Upper lobe of left lung (tissue), 6 donors: ENCODE measurements at regions not wholly inside any gene's neighbourhood (a gene's known extent, or its start where the extent isn't known, plus 50 kb on each side); places are given as distances from the start of the nearest gene placed in this dataset.

Source experiments
- ATAC-seq, 2 donors: fragments of 200-7000 bp; cut with Tn5 transposase; one replicate each; pipeline ENCODE4 v1.9.1; 2022; ENCODE audit warnings: mild to moderate bottlenecking in 2 of 2, moderate library complexity in 2 of 2; ENCODE audit not compliant: low FRiP score in 2 of 2
- DNase-seq, 2 donors: peaks; one replicate each; pipeline ENCODE4 v3.0.0-alpha.2; 2019 to 2020
- H3K27ac ChIP-seq, 4 donors: fragments of 200-600 bp; sonication (generic); one replicate each; pipeline ENCODE4 v1.5.1; 2016 to 2019
- H3K27me3 ChIP-seq, 4 donors: fragments of 200-600 bp; sonication (generic); one replicate each; pipeline ENCODE4 v1.5.1; 2017 to 2019
- H3K36me3 ChIP-seq, 4 donors: fragments of 200-600 bp; sonication (generic); one replicate each; pipeline ENCODE4 v1.5.1; 2016 to 2019
- H3K4me1 ChIP-seq, 4 donors: fragments of 200-600 bp; sonication (generic); one replicate each; pipeline ENCODE4 v1.5.1; 2018 to 2019
- H3K4me3 ChIP-seq, 4 donors: fragments of 200-600 bp; sonication (generic); one replicate each; pipeline ENCODE4 v1.5.1; 2017 to 2019; ENCODE audit warnings: mild to moderate bottlenecking in 2 of 4, moderate library complexity in 1 of 4
- H3K9me3 ChIP-seq, 4 donors: fragments of 200-600 bp; sonication (generic); one replicate each; pipeline ENCODE4 v1.5.1; 2018 to 2019
- CTCF ChIP-seq, 6 experiments: fragments of 450-650 bp in 4 of 6; fragments of 200-600 bp in 2 of 6; sonication (generic) in 2 of 6; IDR thresholded peaks; one replicate each; pipeline ENCODE4 v1.5.1; 2016 to 2019; ENCODE audit warnings: antibody characterized with exemption in 6 of 6
- EP300 ChIP-seq, 4 donors: sonication (generic); formaldehyde crosslinking; IDR thresholded peaks; one replicate each; pipeline ENCODE4 v1.5.1; 2017; ENCODE audit warnings: antibody characterized with exemption in 4 of 4, control low read depth in 2 of 4
- POLR2A ChIP-seq, 4 donors: fragments of 450-650 bp; IDR thresholded peaks; one replicate each; pipeline ENCODE4 v1.5.1; 2016 to 2017; ENCODE audit warnings: antibody characterized with exemption in 4 of 4, mild to moderate bottlenecking in 2 of 4
- POLR2AphosphoS5 ChIP-seq, 2 donors: sonication (generic); formaldehyde crosslinking; IDR thresholded peaks; one replicate each; pipeline ENCODE4 v1.5.1; 2017; ENCODE audit warnings: antibody characterized with exemption in 2 of 2
- WGBS, 2 donors: methylation state at CpG; one replicate each; pipeline ENCODE4 v1.1.5; 2017 to 2018; 5-methylcytosine and 5-hydroxymethylcytosine counted together
- donor health status: DM: no; HTN: no; CAD: no; lungs with moderate emphysema.
- donor health status: DM: no; HTN: yes; CAD: no; lungs with severe emphysema.

- TF ChIP-seq POLR2AphosphoS5 (IDR thresholded peaks at IDR 0.05) (no peak), CTCF (IDR thresholded peaks at IDR 0.05) (no peak), POLR2A (IDR thresholded peaks at IDR 0.05) (no peak), EP300 (IDR thresholded peaks at IDR 0.05) (no peak)
- 79 to 80% methylated on average over 4 of the region's 4 CpGs for WGBS, 2 donors
- ATAC-seq (no peak), DNase-seq (no peak)
- no peaks in the 10 kb centered on the region for H3K27me3 ChIP-seq
- no peaks in the 10 kb centered on the region for H3K9me3 ChIP-seq
- no peaks in the 10 kb centered on the region for H3K4me1 ChIP-seq
- H3K4me3 ChIP-seq: no peak overlapping the region
- peaks cover 10 to 36% (median 32%) of the 10 kb centered on the region in 4 donors for H3K36me3 ChIP-seq
- no peak overlapping the region for H3K27ac ChIP-seq
These were observed 62.5 kb downstream of the TCF20 start for GRCh38 chr22:42207918-42208317.

DNA sequence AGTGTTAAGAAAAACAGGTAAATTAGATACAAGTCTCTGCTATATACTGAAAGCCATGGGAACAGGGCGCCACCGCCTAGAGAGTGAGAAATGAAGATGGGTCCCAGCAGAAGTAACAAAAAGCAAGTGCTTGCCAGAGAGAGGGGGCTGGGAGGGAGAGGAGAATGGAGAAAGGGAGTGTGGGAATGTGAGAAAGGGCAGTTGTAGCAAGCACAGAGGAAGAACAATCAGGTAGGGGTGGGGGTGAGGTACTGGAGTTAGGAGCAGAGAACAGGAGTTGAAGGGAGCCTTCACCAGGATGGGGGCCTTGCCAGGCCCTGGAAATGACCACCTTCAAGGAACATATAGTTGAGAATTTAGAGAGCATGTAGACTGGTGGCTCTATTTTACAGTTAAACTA, 66.8 kb downstream of the TCF20 start:
- TF ChIP-seq POLR2A (IDR thresholded peaks at IDR 0.05): no peak
- no peak for TF ChIP-seq POLR2AphosphoS5 (IDR thresholded peaks at IDR 0.05)
- TF ChIP-seq CTCF (IDR thresholded peaks at IDR 0.05): no peak
- no peak for TF ChIP-seq EP300 (IDR thresholded peaks at IDR 0.05)
- 93 to 100% methylated on average over 2 of the region's 2 CpGs for WGBS, 2 donors
- Histone ChIP-seq H3K4me1 (no peaks in the 10 kb centered on the region), H3K27ac (no peak overlapping the region), H3K9me3 (no peaks in the 10 kb centered on the region), H3K27me3 (no peaks in the 10 kb centered on the region), H3K4me3 (no peak overlapping the region), H3K36me3 (no peaks in the 10 kb centered on the region)
- ATAC-seq (no peak), DNase-seq (no peak)

DNA sequence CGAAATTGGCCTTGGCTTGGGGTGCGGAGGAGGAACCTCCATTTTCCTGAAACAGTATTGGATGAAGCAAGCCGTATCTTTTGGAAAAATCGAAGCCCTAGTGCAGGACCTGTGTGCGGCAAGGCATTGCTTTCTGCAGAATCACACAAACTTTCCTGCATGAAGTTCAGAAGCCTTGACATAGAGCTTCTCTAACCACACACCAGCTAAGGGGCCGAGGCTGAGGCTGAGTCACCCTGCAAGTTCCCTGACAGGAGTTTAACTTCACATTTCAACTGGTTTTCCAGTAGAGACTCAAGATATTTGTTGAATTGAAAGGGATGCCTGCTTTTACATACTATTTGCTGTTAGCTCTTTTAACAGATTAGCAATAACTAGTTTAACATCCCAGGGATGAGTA, 67.8 kb downstream of the TCF20 start:
- Histone ChIP-seq H3K27ac (no peak overlapping the region), H3K36me3 (no peaks in the 10 kb centered on the region), H3K4me1 (no peaks in the 10 kb centered on the region), H3K9me3 (no peaks in the 10 kb centered on the region), H3K27me3 (no peaks in the 10 kb centered on the region), H3K4me3 (no peak overlapping the region)
- TF ChIP-seq POLR2AphosphoS5 (IDR thresholded peaks at IDR 0.05) (no peak), EP300 (IDR thresholded peaks at IDR 0.05) (no peak), POLR2A (IDR thresholded peaks at IDR 0.05) (no peak), CTCF (IDR thresholded peaks at IDR 0.05) (no peak)
- WGBS, 2 donors: 76 to 88% methylated on average over 6 of the region's 6 CpGs
- DNase-seq: no peak
- ATAC-seq: no peak

- H3K27me3 ChIP-seq: no peaks in the 10 kb centered on the region
- TF ChIP-seq CTCF (IDR thresholded peaks at IDR 0.05) (no peak), EP300 (IDR thresholded peaks at IDR 0.05) (no peak), POLR2A (IDR thresholded peaks at IDR 0.05) (no peak), POLR2AphosphoS5 (IDR thresholded peaks at IDR 0.05) (no peak)
- no peaks in the 10 kb centered on the region for H3K36me3 ChIP-seq
- WGBS, 2 donors: 55 to 82% methylated on average over 1 of the region's 1 CpG
- H3K9me3 ChIP-seq: no peaks in the 10 kb centered on the region
- H3K4me3 ChIP-seq: no peak overlapping the region
- H3K27ac ChIP-seq: no peak overlapping the region
- no peaks in the 10 kb centered on the region for H3K4me1 ChIP-seq
- no peak for ATAC-seq
- no peak for DNase-seq
These were observed 68.4 kb downstream of the TCF20 start for GRCh38 chr22:42202048-42202447.

DNA sequence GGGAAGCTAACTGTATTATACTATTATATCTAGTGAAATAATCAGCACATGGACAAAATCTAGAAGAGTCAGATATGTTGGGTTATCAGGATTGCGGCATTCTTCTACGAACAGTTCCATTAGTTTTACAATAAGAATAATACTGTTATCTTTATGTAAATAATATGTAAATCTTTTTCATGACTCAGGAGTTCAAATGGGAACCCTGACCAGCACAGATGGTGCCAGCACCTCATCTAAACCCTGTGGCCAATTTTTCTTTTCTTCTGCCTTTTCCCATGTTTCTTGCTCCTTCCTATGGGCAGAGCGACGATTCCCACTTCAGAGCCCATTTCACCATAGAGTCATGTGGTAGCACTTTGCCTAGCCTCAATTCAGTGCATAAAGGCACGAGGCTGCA, 68.4 kb upstream of the CYP2D6 start:
- no peak for TF ChIP-seq POLR2A (IDR thresholded peaks at IDR 0.05)
- no peak for TF ChIP-seq EP300 (IDR thresholded peaks at IDR 0.05)
- TF ChIP-seq POLR2AphosphoS5 (IDR thresholded peaks at IDR 0.05): no peak
- no peak for TF ChIP-seq CTCF (IDR thresholded peaks at IDR 0.05)
- no peaks in the 10 kb centered on the region for H3K4me1 ChIP-seq

More for the DNA sequence above, 68.4 kb upstream of the CYP2D6 start:
- ATAC-seq (no peak), DNase-seq (no peak)
- H3K4me3 ChIP-seq: no peak overlapping the region
- no peak overlapping the region for H3K27ac ChIP-seq
- 97% methylated on average over 5 of the region's 5 CpGs for WGBS, 2 donors
- no peaks in the 10 kb centered on the region for H3K36me3 ChIP-seq
- H3K9me3 ChIP-seq: no peaks in the 10 kb centered on the region
- no peaks in the 10 kb centered on the region for H3K27me3 ChIP-seq
